ENCODE measurements at regions not wholly inside any gene's neighbourhood (a gene's known extent, or its start where the extent isn't known, plus 50 kb on each side); places are given as distances from the start of the nearest gene placed in this dataset.

DNA sequence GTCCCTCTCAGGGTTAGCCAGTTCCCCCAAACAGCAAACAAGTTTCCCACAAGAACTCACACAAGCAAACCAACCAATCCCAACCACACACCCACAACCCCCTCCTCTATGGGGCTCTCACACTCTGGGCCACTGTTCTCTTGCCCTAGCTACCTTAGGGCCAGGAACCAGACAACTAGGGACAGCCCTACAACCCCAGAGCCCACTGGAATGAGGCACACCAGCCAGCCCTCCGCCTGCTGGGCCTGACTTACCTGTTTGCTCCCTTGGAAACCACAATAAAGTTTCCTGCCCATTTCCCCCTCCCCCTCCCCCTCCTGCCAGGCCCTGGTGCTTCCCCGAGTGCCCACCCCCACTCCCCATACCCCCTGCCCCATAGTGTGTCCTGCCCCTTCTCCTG lies 132.6 kb downstream of the WDR11 start:
- no peak for ATAC-seq
- no peak for DNase-seq

DNA sequence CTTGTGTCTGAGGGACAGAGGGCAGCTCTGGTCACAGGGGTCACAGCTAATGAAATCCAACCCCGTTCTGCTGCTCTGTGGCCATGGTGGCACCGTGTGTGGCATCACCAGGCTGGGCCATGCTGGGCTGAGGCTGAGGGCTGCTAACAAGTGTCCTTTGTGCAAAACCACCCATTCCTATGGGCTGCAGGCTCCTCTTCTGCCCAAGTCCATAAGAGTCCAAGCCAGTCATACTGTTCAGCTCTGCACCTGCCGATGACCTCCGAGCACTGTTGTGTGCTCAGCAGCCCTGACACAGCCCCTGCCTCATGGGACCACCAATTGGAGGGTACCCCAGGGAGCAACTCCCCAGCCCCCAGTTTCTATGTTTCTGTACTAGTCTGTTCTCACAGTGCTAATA lies 133.1 kb downstream of the WDR11 start:
- no peak for ATAC-seq
- DNase-seq, result no peak

DNA sequence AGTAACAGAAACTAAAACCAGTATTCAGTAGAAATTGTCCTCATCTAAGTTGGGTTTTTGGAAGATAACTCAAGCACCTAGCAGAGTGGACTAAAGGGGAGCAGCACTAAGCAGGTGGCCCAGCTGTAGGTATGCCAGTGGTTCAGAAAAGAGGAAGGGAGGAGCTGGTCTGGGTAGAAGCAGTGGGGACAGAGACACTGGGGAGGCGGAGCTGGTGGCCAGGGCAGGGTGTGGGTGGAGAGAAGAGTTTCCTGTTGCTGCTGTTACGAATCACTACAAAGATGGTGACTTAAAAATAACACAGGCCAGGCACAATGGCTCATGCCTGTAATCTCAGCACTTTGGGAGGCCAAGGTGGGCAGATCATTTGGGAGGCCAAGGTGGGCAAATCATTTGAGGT lies 136.2 kb downstream of the WDR11 start:
- no peak for ATAC-seq
- DNase-seq, result no peak

DNA sequence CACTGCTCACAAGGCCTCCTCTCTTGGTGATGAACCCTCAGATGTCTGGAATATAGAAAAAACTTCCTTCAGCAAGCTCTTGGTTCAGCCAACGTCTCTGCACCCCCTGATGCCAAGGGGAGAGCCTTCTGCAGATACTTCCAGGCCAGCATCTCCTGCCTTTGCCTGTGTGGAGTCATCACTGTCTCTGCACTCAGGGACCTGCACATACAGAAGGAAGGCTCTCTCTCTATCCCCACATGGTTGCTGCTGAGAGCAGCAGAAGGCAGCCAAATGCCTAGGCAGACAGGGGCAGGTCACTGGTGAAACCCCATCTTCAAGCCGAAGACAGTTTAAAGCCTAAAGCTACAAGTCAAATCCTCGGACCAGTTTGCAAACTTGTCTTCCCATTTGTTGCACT lies 137.6 kb downstream of the WDR11 start:
- no peak for ATAC-seq

DNA sequence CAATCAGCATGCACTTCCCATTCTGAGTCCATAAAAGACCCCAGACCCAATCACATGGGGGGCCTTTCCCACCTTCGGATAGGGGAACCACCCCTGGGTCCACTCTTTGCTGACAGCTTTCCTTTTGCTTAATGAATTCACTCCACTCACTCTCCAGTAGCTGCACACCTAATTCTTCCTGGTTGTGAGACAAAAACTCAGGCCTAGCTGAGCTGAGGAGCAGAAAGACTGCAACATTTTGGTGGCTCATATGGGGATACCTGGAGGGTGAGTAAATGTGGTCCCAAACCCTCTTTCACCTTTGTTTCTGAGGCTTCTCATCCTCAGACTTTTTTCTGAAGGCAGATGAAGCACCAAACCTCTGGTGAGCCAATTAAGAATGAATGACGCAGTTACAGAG lies 138.1 kb downstream of the WDR11 start:
- no peak for ATAC-seq
- DNase-seq, result no peak

More for the DNA sequence above, 137.6 kb downstream of the WDR11 start:
- DNase-seq, result no peak

DNA sequence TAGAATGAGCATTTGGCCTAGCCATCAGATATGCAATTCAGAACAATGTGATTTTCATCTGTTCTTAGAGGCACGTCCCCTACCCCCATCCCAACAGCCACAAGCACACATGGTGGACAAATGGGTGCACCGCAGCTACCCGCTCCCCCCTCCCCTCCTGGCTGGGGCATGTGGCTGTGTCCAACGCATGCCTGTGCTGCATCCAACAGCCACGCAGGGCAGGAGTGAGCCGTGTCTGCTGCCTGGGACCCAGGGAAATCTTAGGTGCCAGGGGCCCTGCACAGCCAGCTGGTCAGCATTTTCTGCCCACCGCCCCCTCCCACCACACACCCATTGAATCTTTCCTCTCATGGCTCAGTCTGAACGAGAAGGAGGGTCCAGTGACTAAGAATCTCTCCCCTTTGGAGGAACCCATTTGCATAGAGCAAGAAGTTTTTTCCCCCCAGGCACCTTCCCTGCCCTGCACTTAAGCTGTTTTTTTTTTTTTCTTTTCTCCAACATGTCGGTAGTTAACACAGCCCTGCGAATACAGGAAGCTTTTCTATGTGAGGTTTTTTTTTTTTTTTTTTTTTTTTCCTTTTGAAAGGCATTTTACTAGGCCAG lies 138.9 kb downstream of the WDR11 start:
- ATAC-seq (no peak), DNase-seq (no peak)

DNA sequence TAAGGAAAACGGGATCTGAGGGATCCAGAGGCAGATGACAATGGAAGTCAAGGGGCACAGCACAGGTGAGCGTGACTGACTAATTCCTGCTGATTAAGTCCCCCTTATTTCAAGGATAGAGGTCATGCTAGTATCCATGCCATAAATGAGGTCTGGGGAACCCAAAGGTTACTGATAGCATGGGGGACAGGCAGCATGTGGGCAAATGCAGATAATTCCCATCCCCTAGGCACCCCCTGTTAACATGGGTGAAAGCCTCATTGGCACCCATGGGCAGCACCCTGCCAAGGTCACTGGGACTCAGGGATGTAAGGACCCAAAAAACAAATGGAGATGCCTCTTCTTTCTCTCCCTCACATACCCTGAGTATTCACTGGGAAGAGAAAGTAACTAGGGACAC lies 139.7 kb downstream of the WDR11 start:
- DNase-seq (no peak), ATAC-seq (no peak)

DNA sequence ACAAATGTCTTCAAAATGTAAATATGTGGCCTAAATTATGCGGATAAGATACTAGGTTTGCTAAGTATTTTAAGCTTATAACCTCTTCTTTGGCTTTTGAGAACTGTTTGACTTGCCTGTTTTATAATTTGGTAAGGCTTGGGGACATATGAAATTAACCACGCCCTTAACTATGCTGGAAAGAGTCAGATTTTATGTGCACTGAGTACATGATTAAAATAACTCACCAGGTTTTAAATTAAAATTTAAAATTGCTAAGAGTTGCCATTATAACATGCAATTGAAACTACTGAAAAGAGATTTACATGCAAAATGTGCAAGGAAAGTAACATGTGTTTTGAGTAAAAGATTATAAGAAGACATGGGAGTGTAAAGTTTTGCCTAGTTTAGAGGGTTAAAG lies 141.9 kb downstream of the WDR11 start:
- ATAC-seq (no peak), DNase-seq (no peak)

DNA sequence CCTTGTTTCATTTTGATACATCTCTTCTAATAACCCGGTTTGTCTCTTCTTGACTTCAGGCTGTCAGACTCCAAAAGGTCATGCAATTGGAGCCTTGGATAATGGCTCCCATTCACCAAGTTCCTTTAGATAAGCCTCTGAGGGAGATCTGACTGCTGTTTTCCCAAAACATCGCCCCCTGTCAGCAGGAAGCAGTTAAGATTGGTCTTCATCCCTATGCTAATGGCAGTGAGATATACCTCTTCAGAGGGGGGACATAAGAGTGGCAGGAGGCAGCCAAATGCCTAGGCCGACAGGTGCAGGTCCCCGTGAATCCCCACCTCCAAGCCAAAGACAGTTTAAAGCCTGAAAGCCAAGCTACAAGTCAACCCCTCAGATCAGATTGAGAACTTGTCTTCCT lies 144.6 kb downstream of the WDR11 start:
- DNase-seq (no peak), ATAC-seq (no peak)

DNA sequence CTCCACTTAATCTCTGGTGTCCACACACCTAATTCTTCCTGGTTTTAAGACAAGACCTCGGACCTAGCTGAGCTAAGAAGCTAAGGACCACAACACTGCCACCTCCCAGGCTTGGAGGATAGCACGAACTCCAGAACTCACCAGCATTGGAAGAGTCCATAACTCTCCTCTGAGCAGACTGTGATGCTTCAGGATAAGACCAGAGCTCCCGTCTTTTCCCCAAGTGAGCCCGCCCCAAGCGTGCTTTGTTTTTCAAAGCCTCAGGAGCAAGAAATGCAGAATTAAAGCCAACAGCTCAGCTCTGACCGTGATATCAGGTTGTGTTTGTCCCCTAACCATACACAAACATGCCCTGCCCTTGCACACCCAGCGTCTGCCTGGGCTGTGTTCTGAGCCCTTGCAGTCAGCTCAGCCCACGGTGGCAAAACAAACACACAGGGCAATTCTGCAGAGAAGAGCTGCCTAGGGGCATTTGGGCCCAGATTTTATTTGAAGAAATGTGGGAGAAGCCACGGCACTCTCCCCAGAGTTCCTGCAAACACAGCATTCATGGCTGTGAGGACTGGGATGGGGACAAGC lies 145.4 kb downstream of the WDR11 start:
- no peak for DNase-seq
- no peak for ATAC-seq

DNA sequence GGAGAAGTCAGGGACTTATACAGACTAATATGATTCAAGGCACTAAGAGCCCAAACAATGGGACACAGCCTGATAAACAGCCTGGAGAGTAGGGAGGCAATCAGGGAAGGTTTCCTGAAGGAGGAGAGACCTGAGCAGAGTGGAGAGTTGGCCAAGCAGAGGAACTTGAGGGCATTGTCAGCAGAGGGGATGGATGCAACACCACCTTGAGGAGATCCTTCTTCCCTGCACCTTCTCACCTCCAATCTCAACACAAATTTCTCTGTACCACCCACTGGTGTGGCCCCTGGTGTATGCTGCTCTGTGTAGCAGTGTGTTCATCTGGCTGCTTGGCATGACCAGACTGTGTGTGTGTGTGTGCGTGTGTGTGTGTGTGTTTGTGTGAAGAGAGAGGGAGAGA lies 146.2 kb downstream of the WDR11 start:
- ATAC-seq, result no peak
- no peak for DNase-seq

DNA sequence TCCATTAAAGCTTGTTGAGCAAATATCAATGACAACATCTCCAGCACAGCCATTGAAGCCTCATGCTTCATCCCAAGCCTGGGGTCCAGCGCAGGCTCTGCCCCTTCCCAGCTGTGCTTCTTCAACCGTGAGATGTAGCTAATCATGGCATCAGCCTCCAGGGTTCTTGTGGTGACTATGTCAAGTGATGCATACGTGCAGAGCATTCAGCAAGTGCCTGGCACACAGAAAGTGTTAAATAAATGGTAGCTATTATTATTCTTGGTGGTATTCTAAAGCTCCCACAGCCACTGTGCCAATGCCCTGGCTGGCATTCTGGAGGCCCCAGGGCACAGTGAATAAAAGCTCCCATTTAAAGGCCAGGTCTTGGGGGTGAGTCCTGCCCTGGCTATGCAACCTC lies 146.6 kb downstream of the WDR11 start:
- ATAC-seq (no peak), DNase-seq (no peak)

DNA sequence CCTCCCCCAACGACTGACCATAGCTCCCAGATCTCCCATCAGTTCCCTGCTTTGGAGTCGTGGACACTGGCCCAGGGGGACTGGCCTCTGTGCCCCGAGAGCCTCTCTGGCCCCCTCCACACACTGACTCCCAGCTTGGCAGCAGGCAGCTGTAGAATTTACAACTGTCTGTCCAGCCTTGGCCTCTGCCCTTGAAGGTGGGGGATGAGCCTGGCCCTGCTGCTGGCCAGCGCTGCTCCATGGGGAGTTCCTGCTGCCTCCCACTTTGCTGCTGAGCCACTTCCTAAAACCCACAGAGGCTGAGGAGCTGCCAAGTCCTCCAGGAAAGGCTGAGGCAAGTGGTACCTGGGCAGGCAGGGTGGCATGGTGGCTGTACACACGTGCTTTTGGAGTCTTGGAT lies 147.1 kb downstream of the WDR11 start:
- DNase-seq, result no peak
- ATAC-seq, result no peak

DNA sequence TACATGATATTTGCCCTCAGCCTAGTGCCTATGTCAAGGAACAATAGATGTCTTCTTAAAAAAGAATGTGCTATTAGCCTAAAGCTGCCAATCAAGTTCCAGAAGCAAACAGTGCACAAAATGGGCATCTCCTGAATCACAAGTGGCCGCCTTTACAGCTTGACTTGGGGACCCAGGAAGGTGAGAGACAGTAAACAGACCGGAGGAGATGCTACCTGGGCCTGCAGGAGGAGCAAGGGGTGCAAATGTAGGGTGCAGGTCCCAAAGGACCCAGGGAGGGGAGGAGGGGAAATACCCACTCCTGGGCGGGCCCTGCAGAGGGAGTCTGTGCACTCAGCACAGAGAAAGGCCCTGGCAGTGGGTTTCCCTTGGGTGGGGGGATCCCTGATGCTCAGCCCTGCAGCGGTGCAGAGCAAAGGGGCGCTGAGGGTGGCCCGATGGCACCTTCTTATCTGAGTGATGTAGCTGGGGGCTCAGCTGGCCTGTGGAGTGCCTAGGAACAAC lies 147.7 kb downstream of the WDR11 start:
- DNase-seq (no peak), ATAC-seq (no peak)

DNA sequence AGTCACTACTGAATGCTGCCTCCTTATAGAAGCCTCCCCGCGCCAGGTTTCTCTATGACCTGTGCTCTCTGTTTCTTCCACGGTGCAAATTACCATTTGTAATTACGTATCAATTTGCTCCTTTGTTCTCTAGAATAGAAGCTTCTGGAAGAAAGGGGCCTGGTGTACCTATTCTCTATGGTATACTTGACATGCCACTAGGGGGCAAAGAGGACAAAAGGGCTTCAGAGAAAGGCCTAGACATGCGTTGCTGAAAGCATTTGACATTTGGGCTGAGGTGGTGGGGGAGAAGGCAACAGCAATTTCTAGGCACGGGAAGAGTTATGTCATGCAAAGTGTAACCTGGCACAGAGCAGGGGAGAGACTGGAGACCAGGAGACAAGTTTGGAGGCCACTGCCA lies 148.7 kb downstream of the WDR11 start:
- ATAC-seq (no peak), DNase-seq (no peak)

DNA sequence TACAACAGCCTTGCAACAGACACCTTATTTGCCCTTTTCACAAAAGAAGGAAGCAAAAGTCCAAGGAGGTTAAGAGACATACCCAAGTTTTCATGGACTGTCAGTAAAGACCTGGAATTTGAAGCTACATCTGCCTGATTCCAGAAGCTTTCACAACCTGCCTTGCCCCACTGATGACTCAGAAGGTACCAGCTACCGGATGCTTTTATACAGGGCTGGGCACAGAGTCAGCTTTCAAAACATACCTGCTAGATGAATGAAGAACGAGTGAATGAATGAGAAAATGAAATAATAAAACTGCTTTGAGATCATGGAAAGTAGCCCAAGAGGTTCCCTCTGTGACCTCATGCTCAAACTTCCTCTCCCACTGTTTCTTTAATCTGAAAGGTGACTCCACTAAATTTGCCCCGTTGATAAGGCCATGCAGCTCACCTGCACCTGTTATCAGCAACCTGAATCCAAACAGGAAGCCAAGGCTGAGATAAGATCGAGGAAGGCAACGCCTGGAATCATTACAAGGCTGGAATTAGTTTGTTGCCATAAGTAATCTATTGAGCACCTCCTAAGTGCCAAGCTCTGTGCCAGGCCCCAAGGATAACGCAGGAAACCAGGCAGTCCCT lies 151.5 kb downstream of the WDR11 start:
- DNase-seq (no peak), ATAC-seq (no peak)

DNA sequence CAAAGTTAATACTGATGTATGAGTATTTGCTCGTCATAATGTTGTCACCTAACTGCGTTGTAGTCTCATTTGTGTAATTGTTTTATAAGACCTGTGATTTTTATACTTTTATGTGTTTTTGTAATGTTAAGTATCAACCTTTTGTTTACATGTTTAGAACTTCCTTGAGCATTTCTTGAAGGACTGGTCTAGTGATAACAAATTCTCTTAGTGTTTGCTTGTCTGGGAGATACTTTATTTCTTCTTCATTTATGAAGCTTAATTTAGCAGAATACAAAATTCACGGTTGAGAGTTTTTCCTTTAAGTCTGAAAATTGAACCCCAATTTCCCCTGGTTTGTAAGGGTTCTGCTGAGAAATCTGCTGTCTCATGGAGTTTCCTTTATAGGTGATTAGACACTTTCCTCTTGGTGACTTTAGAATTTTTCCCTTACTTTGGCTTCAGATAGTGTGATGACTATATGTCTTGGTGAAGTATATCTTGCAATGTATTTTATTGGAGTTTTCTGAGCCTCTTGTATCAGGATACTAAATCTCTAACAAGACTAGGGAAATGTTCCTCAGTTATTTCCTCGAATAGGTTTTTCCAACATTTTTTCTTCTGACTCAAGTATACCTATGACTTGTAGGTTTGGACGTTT lies 154.9 kb downstream of the WDR11 start:
- ATAC-seq, result no peak
- DNase-seq, result no peak

DNA sequence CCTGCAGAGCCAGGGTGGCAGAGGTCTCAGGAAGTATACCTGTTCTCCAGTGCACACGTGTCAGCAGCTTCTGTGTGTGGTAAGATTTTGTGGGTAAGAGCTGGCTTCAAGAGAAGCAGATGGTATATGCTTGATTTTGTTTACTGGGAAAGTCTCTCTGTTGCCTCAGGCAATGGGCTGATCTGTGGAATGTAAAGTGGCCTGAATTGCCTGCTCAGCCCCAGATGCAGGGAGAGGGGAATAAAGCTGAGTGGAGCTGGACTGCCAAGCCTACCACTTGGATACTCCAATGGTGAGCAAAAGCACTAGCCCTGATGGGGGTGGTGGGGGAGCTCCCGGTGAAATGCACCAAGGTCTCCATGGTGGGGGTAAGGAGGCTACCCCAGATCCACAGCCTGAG lies 156.1 kb downstream of the WDR11 start:
- DNase-seq, result no peak
- no peak for ATAC-seq

DNA sequence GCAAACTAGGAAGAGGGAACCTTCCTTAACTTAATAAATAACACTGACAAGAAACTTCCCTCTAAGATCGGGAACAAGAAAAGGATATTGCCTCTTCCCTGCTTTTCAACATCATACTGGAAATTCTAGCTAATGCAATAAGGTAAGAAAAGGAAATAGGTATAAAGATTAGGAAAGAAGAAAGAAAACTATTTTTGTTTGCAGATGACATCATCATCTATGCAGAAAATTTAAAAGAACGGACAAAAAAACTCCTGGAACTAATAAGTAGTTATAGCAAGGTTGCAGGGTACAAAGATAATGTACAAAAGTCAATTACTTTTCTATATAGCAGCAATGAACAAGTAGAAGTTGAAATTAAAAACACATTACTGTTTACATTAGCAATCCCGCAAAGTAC lies 164.8 kb downstream of the WDR11 start:
- no peak for DNase-seq

DNA sequence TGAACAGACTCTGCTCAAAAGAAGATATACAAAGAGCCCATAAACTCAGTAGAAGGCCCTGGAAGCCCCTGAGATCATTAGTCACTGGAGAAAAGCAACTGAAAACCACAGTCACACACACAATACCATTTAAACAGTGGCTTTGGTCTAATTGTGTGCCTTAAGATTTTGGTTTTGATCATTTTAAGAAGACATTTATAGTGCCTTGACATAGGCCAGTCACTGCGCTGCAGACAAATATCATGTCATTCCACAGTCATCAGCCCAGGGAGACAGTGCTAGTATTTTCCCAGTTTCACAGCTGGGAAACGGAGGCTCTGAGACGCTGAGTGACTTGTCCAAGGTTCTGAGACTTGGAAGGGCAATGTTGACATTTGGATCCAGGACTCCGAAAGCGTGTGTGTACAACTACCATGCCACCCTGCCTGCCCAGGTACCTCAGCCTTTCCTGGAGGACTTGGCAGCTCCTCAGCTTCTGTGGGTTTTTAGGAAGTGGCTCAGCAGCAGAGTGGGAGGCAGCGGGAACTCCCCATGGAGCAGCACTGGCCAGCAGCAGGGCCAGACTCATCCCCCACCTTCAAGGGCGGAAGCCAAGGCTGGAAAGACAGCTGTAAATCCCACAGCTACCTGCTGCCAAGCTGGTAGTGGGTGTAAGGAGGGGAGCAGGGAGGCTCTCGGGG lies 173.9 kb downstream of the WDR11 start:
- no peak for DNase-seq
- no peak for ATAC-seq

More for the DNA sequence above, 164.8 kb downstream of the WDR11 start:
- no peak for ATAC-seq

DNA sequence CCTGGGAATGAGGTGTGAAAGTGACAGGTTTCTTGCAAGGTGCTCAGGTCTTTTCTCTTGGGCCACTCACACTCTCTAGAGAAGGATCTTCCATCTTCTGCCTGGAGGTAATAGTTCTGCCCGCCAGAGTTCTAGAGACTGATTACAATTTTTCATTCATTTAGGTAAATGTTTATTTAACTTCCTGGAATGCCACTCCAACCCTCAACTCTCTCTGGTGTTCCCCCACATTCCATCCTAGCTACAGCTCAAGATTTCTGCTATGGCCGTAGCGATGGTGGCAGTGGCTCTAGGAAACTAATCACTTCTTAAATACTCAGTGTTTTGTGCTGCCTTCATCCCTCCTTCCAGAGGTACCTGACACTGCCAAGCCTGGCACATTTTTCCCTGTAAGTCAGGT lies 174.6 kb downstream of the WDR11 start:
- DNase-seq, result no peak
- no peak for ATAC-seq

DNA sequence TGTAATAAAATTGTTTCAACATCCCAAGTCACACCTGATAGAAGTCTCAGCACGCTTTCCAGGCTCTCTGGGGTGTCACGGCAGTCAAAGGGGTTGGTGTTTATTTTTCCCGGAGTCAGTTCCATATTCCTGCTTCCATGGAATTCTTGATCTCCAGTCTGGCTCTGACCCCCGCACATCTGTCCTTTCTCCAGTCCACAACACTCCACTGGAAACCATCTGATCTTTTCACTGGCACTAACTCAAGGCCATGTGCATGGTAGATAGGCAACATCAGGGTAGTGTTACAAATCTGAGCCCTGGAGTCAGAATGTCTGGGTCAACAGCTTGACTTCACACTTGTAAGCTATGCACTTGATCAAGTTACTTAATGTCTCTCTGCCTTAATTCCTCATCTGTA lies 176.2 kb downstream of the WDR11 start:
- DNase-seq (no peak), ATAC-seq (no peak)

DNA sequence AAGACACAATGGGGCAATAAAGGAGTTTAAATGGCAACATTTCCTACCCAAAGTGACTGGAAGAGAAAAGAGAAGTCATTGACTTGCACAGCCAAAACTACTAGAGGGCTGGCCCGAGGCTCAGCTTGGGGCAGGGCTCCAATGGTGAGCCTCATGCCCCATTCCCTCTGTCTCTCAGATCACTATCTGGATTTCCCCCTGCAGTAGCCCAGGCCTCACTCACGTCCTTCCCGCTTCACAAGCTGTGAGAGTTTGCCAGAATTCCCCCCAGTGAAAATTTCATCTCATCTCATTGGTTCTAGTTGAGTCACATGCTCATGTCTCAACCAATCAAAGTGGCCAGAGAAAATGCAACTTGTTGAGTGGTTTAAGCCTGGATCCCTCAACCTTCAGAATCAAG lies 181.3 kb downstream of the WDR11 start:
- ATAC-seq, result no peak
- DNase-seq, result no peak

Data from stimulated activated naive CD8-positive, alpha-beta T cell treated with anti-CD3 and anti-CD28 coated beads, Interleukin-15, Interleukin-2, amounts not matched to agents 100 U/mL and 50 U/mL, for 24 hours (primary cell).